GM21717 (cell line): ENCODE measurements at regions not wholly inside any gene's neighbourhood (a gene's known extent, or its start where the extent isn't known, plus 50 kb on each side); places are given as distances from the start of the nearest gene placed in this dataset.
A peak's percentile ranks its signal among the peaks of the same experiment; 100 is the strongest.

Source experiments
- ATAC-seq: cut with Tn5 transposase; IDR thresholded peaks from one replicate; pipeline ENCODE4 v1.9.1; 2021; ENCODE audit warnings: mild to moderate bottlenecking, moderate library complexity; ENCODE audit not compliant: unreplicated experiment

GRCh38 chr13:78239714-78240113 lies 321.1 kb upstream of the EDNRB start:
- no peak for ATAC-seq

GRCh38 chr13:78238911-78239310 lies 320.3 kb upstream of the EDNRB start:
- ATAC-seq = no peak

GRCh38 chr13:78228940-78229339 lies 310.3 kb upstream of the EDNRB start:
- ATAC-seq = no peak

- ATAC-seq = no peak
These were observed 309.6 kb upstream of the EDNRB start for GRCh38 chr13:78228211-78228610.

- no peak for ATAC-seq
These were observed 309.1 kb upstream of the EDNRB start for GRCh38 chr13:78227709-78228108.

- ATAC-seq = no peak
These were observed 297.0 kb upstream of the EDNRB start for GRCh38 chr13:78215458-78216108.

GRCh38 chr13:78201411-78201810 lies 282.8 kb upstream of the EDNRB start:
- ATAC-seq = peak; percentile 68

- ATAC-seq = no peak
These were observed 280.2 kb upstream of the EDNRB start for GRCh38 chr13:78198821-78199220.

GRCh38 chr13:78198419-78198818 lies 279.8 kb upstream of the EDNRB start:
- no peak for ATAC-seq

GRCh38 chr13:78197231-78197630 lies 278.6 kb upstream of the EDNRB start:
- ATAC-seq = no peak

GRCh38 chr13:78194904-78195639 lies 276.4 kb upstream of the EDNRB start:
- no peak for ATAC-seq

- ATAC-seq = no peak
These were observed 275.2 kb upstream of the EDNRB start for GRCh38 chr13:78193846-78194245.

GRCh38 chr13:78192716-78193115 lies 274.1 kb upstream of the EDNRB start:
- ATAC-seq = no peak

- no peak for ATAC-seq
These were observed 271.7 kb upstream of the EDNRB start for GRCh38 chr13:78190296-78190695.

GRCh38 chr13:78187781-78188180 lies 269.1 kb upstream of the EDNRB start:
- ATAC-seq = no peak

- ATAC-seq = no peak
These were observed 267.1 kb upstream of the EDNRB start for GRCh38 chr13:78185700-78186099.

- ATAC-seq = no peak
These were observed 265.1 kb upstream of the EDNRB start for GRCh38 chr13:78183732-78184131.

- ATAC-seq = no peak
These were observed 264.2 kb upstream of the EDNRB start for GRCh38 chr13:78182813-78183212.

- no peak for ATAC-seq
These were observed 258.7 kb upstream of the EDNRB start for GRCh38 chr13:78177306-78177705.

GRCh38 chr13:78176880-78177279 lies 258.2 kb upstream of the EDNRB start:
- ATAC-seq = no peak

- ATAC-seq = no peak
These were observed 250.8 kb upstream of the EDNRB start for GRCh38 chr13:78169386-78169785.

GRCh38 chr13:78168981-78169380 lies 250.3 kb upstream of the EDNRB start:
- ATAC-seq = no peak

- no peak for ATAC-seq
These were observed 242.6 kb upstream of the EDNRB start for GRCh38 chr13:78161266-78161665.
